GM23338 (cell line): ENCODE measurements at regions not wholly inside any gene's neighbourhood (a gene's known extent, or its start where the extent isn't known, plus 50 kb on each side); places are given as distances from the start of the nearest gene placed in this dataset.

ENCODE experiments used
- ATAC-seq: fragments of 200-7000 bp; cut with Tn5 transposase; 3 replicates; pipeline ENCODE4 v1.9.1; 2020
- DNase-seq: peaks from one replicate; pipeline ENCODE4 v3.0.0-alpha.2; 2015; ENCODE audit warnings: low spot score
- H2AFZ ChIP-seq: fragments of 200-600 bp; sonication (generic); 2 replicates; pipeline ENCODE4 v1.8.0; 2016; ENCODE audit warnings: antibody characterized with exemption, mild to moderate bottlenecking, moderate library complexity
- H3F3A ChIP-seq: fragments of 200-600 bp; sonication (generic); replicated peaks from 2 replicates; pipeline ENCODE4 v1.8.0; 2017; ENCODE audit warnings: antibody characterized with exemption, mixed run types, low read depth
- H3K27ac ChIP-seq: fragments of 200-600 bp; sonication (generic); 2 replicates; pipeline ENCODE4 v1.6.1; 2016; ENCODE audit warnings: low read depth
- H3K27me3 ChIP-seq: fragments of 200-600 bp; sonication (generic); 2 replicates; pipeline ENCODE4 v1.8.0; 2016; ENCODE audit warnings: mild to moderate bottlenecking, mixed run types, moderate library complexity; ENCODE audit not compliant: insufficient read depth
- H3K36me3 ChIP-seq: fragments of 200-600 bp; sonication (generic); 2 replicates; pipeline ENCODE4 v1.8.0; 2016; ENCODE audit warnings: mild to moderate bottlenecking; ENCODE audit not compliant: insufficient read depth
- H3K4me1 ChIP-seq: fragments of 200-600 bp; sonication (generic); 2 replicates; pipeline ENCODE4 v1.8.0; 2016; ENCODE audit warnings: mild to moderate bottlenecking, moderate library complexity; ENCODE audit not compliant: insufficient read depth
- H3K4me2 ChIP-seq: fragments of 200-600 bp; sonication (generic); 2 replicates; pipeline ENCODE4 v1.7.1; 2017; ENCODE audit warnings: mixed run types
- H3K4me3 ChIP-seq: fragments of 200-600 bp; sonication (generic); 2 replicates; pipeline ENCODE4 v1.6.1; 2016; ENCODE audit warnings: mixed run types
- H3K79me2 ChIP-seq: fragments of 200-600 bp; sonication (generic); replicated peaks from 2 replicates; pipeline ENCODE4 v1.8.0; 2017; ENCODE audit warnings: mild to moderate bottlenecking; ENCODE audit not compliant: insufficient read depth
- H3K9me2 ChIP-seq: fragments of 200-600 bp; sonication (generic); 2 replicates; pipeline ENCODE4 v1.8.0; 2017; ENCODE audit not compliant: insufficient read depth
- H4K20me1 ChIP-seq: fragments of 200-600 bp; sonication (generic); replicated peaks from 2 replicates; pipeline ENCODE4 v1.8.0; 2017; ENCODE audit warnings: mild to moderate bottlenecking; ENCODE audit not compliant: insufficient read depth
- H3K27ac Mint-ChIP-seq: 2 replicates; pipeline ENCODE4 v1.8.0; 2020; ENCODE audit warnings: inconsistent platforms, mild to moderate bottlenecking, moderate library complexity, mixed read lengths
- H3K27me3 Mint-ChIP-seq: 3 replicates; pipeline ENCODE4 v1.8.0; 2022; ENCODE audit warnings: low read depth, mild to moderate bottlenecking, moderate library complexity, mixed read lengths, inconsistent platforms; ENCODE audit not compliant: insufficient read depth, poor library complexity
- H3K36me3 Mint-ChIP-seq: 3 replicates; pipeline ENCODE4 v1.8.0; 2021; ENCODE audit warnings: low read depth, mild to moderate bottlenecking, inconsistent platforms, moderate library complexity, mixed read lengths
- H3K4me1 Mint-ChIP-seq: 3 replicates; pipeline ENCODE4 v1.8.0; 2020; ENCODE audit warnings: mild to moderate bottlenecking, inconsistent platforms, mixed read lengths
- H3K4me3 Mint-ChIP-seq: 3 replicates; pipeline ENCODE4 v1.8.0; 2021; ENCODE audit warnings: moderate library complexity, mild to moderate bottlenecking, inconsistent platforms, mixed read lengths
- H3K9me3 Mint-ChIP-seq: 3 replicates; pipeline ENCODE4 v1.8.0; 2020; ENCODE audit warnings: moderate library complexity, mild to moderate bottlenecking, inconsistent platforms, mixed read lengths
- CREB1 ChIP-seq: fragments of 250-450 bp; sonication (Bioruptor Pico); IDR thresholded peaks from 2 replicates; pipeline ENCODE4 v1.5.0; 2020; ENCODE audit warnings: low read depth, mild to moderate bottlenecking, moderate library complexity
- EZH2 ChIP-seq: fragments of 200-600 bp; sonication (generic); IDR thresholded peaks from one replicate; pipeline ENCODE4 v1.8.0; 2017; ENCODE audit warnings: antibody characterized with exemption, mild to moderate bottlenecking, low read depth; ENCODE audit not compliant: unreplicated experiment
- JUNB ChIP-seq: IDR thresholded peaks from one replicate; pipeline ENCODE4 v1.6.1; 2016; ENCODE audit warnings: antibody characterized with exemption; ENCODE audit not compliant: unreplicated experiment
- STAT1 ChIP-seq: IDR thresholded peaks from one replicate; pipeline ENCODE4 v1.6.1; 2016; ENCODE audit warnings: antibody characterized with exemption; ENCODE audit not compliant: unreplicated experiment
- ZNF331 ChIP-seq: fragments of 250-450 bp; sonication (Bioruptor Pico); IDR thresholded peaks from 2 replicates; pipeline ENCODE4 v1.5.0; 2020; ENCODE audit warnings: low read depth, mild to moderate bottlenecking, moderate library complexity
- TF ChIP-seq, protein P1 (sequence below), 2 experiments: fragments of 200-600 bp in 1 of 2; sonication (generic) in 1 of 2; conservative IDR thresholded peaks; 2 replicates each; pipeline versions ENCODE4 v1.5.1 to v1.6.1; 2016 to 2017; ENCODE audit warnings: antibody characterized with exemption in 2 of 2, low read depth in 2 of 2, mild to moderate bottlenecking in 2 of 2, moderate library complexity in 1 of 2
- TF ChIP-seq, protein P2 (sequence below): IDR thresholded peaks from 2 replicates; pipeline ENCODE4 v1.6.1; 2016; ENCODE audit warnings: antibody characterized with exemption
- TF ChIP-seq, protein P3 (sequence below): fragments of 250-450 bp; sonication (Bioruptor Pico); IDR thresholded peaks from 2 replicates; pipeline ENCODE4 v1.5.0; 2020; ENCODE audit warnings: mild to moderate bottlenecking, moderate library complexity

DNA sequence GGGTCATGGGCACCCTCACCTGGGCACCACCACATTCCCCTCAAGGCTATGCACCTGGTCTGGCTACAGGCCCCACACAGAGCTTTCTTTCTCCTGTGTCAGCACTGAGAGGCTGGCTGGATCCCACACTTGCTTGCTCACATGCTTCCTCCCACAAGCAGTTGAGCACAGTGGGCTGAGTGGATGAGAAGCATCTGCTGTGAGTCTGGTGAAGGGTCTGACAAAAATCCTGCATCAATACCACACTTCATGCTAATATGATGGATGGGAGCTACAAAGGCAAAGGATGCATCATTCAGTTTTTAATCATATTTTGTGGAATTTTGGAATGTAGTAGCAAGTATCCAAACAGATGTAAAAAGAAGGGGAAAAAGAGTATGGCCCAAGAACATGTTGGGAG lies 830.8 kb upstream of the PTPRD start (continued):
- TF ChIP-seq, protein P1, sequence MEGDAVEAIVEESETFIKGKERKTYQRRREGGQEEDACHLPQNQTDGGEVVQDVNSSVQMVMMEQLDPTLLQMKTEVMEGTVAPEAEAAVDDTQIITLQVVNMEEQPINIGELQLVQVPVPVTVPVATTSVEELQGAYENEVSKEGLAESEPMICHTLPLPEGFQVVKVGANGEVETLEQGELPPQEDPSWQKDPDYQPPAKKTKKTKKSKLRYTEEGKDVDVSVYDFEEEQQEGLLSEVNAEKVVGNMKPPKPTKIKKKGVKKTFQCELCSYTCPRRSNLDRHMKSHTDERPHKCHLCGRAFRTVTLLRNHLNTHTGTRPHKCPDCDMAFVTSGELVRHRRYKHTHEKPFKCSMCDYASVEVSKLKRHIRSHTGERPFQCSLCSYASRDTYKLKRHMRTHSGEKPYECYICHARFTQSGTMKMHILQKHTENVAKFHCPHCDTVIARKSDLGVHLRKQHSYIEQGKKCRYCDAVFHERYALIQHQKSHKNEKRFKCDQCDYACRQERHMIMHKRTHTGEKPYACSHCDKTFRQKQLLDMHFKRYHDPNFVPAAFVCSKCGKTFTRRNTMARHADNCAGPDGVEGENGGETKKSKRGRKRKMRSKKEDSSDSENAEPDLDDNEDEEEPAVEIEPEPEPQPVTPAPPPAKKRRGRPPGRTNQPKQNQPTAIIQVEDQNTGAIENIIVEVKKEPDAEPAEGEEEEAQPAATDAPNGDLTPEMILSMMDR (conservative IDR thresholded peaks at IDR 0.05; ENCODE audit: low read depth in 2 of 2): no peak

DNA sequence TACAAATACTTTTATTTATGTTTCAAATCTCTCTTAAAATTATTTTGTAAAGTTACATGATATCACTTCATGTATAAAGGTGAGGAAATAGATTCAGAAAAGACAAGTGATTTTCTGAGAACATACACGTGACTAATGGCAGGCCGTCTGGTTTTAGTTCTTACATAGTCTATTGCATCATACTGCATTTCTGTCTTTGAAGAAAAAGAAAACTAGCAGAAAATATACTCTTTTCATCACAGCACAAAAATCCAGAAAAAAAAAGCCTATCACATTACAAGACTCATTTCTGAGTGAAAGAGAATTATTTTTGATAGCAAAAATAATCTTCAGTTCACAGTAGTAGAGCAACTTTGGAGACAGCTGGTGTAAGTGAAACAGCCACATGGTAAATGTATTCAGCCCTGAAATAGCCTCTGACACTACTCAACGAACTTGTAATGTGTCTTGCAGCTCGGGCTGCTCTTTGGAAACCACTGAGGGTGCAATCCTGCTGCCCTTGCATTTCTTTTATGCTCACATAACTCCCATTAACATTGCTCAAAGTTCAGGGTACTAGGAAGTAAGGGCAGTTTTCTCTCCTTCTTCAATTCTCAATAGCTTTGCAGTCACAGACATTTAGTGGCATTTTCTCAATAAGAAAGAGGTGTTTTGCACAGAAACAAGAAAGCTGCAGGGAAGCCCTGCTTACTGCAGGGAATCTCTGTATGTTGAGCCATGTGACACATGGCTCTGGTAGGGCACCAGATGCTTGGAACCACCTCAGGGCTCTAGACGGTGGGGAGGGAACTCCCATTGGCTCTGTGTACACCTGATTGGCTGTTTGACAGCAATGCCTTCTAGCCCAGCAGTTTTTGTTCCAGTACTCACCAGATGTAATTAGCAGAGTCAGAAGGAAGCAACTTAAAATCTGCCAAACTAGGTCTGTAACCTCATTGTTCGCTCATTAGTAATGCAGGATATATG lies 845.3 kb upstream of the PTPRD start:
- H3K4me2 ChIP-seq: no peak overlapping the region
- no peak overlapping the region for H3K4me3 ChIP-seq
- ATAC-seq: peak; percentile 99
- no peaks in the 10 kb centered on the region for H3K27me3 ChIP-seq
- H2AFZ ChIP-seq: peak overlapping the region; percentile 93
- no peaks in the 10 kb centered on the region for H3K36me3 ChIP-seq
- no peaks in the 10 kb centered on the region for H3K9me2 ChIP-seq
- Mint-ChIP-seq H3K9me3 (0 out of 3 replicates have a peak, but pooled peaks cover 2% of the 10 kb centered on the region), H3K27ac (no peak overlapping the region), H3K4me3 (no peak overlapping the region), H3K36me3 (no peaks in the 10 kb centered on the region), H3K27me3 (no peaks in the 10 kb centered on the region), H3K4me1 (peaks cover 22% of the 10 kb centered on the region; the same call in 2 of the 3 replicates)
- no peaks in the 10 kb centered on the region for H3F3A ChIP-seq
- DNase-seq: peak; percentile 32
- no peaks in the 10 kb centered on the region for H3K79me2 ChIP-seq
- no peak overlapping the region for H3K27ac ChIP-seq
- peaks cover 19% of the 10 kb centered on the region for H3K4me1 ChIP-seq
- H4K20me1 ChIP-seq: no peaks in the 10 kb centered on the region
- no peak for TF ChIP-seq EZH2
- TF ChIP-seq CREB1: no peak
- no peak for TF ChIP-seq JUNB
- no peak for TF ChIP-seq ZNF331 (CRISPR knock-in tag)
- TF ChIP-seq, protein P2, sequence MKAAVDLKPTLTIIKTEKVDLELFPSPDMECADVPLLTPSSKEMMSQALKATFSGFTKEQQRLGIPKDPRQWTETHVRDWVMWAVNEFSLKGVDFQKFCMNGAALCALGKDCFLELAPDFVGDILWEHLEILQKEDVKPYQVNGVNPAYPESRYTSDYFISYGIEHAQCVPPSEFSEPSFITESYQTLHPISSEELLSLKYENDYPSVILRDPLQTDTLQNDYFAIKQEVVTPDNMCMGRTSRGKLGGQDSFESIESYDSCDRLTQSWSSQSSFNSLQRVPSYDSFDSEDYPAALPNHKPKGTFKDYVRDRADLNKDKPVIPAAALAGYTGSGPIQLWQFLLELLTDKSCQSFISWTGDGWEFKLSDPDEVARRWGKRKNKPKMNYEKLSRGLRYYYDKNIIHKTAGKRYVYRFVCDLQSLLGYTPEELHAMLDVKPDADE: no peak
- no peak for TF ChIP-seq STAT1
- TF ChIP-seq, protein P1 (conservative IDR thresholded peaks at IDR 0.05; ENCODE audit: low read depth in 2 of 2): no peak
- TF ChIP-seq, protein P3, sequence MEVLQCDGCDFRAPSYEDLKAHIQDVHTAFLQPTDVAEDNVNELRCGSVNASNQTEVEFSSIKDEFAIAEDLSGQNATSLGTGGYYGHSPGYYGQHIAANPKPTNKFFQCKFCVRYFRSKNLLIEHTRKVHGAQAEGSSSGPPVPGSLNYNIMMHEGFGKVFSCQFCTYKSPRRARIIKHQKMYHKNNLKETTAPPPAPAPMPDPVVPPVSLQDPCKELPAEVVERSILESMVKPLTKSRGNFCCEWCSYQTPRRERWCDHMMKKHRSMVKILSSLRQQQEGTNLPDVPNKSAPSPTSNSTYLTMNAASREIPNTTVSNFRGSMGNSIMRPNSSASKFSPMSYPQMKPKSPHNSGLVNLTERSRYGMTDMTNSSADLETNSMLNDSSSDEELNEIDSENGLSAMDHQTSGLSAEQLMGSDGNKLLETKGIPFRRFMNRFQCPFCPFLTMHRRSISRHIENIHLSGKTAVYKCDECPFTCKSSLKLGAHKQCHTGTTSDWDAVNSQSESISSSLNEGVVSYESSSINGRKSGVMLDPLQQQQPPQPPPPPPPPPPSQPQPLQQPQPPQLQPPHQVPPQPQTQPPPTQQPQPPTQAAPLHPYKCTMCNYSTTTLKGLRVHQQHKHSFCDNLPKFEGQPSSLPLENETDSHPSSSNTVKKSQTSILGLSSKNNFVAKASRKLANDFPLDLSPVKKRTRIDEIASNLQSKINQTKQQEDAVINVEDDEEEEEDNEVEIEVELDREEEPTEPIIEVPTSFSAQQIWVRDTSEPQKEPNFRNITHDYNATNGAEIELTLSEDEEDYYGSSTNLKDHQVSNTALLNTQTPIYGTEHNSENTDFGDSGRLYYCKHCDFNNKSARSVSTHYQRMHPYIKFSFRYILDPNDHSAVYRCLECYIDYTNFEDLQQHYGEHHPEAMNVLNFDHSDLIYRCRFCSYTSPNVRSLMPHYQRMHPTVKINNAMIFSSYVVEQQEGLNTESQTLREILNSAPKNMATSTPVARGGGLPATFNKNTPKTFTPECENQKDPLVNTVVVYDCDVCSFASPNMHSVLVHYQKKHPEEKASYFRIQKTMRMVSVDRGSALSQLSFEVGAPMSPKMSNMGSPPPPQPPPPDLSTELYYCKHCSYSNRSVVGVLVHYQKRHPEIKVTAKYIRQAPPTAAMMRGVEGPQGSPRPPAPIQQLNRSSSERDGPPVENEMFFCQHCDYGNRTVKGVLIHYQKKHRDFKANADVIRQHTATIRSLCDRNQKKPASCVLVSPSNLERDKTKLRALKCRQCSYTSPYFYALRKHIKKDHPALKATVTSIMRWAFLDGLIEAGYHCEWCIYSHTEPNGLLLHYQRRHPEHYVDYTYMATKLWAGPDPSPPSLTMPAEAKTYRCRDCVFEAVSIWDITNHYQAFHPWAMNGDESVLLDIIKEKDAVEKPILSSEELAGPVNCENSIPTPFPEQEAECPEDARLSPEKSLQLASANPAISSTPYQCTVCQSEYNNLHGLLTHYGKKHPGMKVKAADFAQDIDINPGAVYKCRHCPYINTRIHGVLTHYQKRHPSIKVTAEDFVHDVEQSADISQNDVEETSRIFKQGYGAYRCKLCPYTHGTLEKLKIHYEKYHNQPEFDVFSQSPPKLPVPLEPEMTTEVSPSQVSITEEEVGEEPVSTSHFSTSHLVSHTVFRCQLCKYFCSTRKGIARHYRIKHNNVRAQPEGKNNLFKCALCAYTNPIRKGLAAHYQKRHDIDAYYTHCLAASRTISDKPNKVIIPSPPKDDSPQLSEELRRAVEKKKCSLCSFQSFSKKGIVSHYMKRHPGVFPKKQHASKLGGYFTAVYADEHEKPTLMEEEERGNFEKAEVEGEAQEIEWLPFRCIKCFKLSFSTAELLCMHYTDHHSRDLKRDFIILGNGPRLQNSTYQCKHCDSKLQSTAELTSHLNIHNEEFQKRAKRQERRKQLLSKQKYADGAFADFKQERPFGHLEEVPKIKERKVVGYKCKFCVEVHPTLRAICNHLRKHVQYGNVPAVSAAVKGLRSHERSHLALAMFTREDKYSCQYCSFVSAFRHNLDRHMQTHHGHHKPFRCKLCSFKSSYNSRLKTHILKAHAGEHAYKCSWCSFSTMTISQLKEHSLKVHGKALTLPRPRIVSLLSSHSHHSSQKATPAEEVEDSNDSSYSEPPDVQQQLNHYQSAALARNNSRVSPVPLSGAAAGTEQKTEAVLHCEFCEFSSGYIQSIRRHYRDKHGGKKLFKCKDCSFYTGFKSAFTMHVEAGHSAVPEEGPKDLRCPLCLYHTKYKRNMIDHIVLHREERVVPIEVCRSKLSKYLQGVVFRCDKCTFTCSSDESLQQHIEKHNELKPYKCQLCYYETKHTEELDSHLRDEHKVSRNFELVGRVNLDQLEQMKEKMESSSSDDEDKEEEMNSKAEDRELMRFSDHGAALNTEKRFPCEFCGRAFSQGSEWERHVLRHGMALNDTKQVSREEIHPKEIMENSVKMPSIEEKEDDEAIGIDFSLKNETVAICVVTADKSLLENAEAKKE (CRISPR knock-in tag): no peak
